B cell (primary cell): ENCODE measurements at regions not wholly inside any gene's neighbourhood (a gene's known extent, or its start where the extent isn't known, plus 50 kb on each side); places are given as distances from the start of the nearest gene placed in this dataset.

ENCODE experiments used
- EZH2 ChIP-seq: IDR thresholded peaks from 2 replicates; pipeline ENCODE4 v1.6.1; 2012; ENCODE audit warnings: borderline replicate concordance, low read depth, mild to moderate bottlenecking, moderate library complexity, low read length; ENCODE audit not compliant: insufficient read depth, poor library complexity, severe bottlenecking
- TF ChIP-seq, protein P1 (sequence below): fragments of 200-600 bp; IDR thresholded peaks from one replicate; pipeline ENCODE4 v1.8.0; 2022; ENCODE audit warnings: antibody characterized with exemption, mild to moderate bottlenecking

DNA sequence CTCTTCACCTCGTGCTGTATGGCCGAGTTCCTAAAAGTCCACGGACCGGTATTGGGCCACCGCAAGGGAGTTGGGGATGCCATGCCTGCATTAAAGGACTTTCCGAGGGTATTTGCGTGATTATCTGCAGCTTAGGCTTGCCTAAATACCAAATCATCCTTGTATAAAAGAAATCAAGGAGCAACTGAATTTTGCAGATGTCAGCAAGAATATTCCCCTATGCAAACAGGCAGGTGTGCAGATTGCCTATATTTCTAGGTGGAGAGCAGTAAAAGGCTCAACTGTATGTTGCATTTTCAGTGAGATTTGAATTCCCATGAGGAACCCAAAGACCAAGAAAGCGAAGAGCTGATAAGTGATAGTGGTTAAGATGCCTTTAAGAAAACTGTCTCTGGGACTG, 452.3 kb downstream of the CDH11 start:
- TF ChIP-seq, protein P1, sequence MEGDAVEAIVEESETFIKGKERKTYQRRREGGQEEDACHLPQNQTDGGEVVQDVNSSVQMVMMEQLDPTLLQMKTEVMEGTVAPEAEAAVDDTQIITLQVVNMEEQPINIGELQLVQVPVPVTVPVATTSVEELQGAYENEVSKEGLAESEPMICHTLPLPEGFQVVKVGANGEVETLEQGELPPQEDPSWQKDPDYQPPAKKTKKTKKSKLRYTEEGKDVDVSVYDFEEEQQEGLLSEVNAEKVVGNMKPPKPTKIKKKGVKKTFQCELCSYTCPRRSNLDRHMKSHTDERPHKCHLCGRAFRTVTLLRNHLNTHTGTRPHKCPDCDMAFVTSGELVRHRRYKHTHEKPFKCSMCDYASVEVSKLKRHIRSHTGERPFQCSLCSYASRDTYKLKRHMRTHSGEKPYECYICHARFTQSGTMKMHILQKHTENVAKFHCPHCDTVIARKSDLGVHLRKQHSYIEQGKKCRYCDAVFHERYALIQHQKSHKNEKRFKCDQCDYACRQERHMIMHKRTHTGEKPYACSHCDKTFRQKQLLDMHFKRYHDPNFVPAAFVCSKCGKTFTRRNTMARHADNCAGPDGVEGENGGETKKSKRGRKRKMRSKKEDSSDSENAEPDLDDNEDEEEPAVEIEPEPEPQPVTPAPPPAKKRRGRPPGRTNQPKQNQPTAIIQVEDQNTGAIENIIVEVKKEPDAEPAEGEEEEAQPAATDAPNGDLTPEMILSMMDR, result no peak
- TF ChIP-seq EZH2, result no peak
